22Rv1 (cell line): ENCODE measurements at regions not wholly inside any gene's neighbourhood (a gene's known extent, or its start where the extent isn't known, plus 50 kb on each side); places are given as distances from the start of the nearest gene placed in this dataset.

Experiments used
- ZFX ChIP-seq: fragments of 450-650 bp; IDR thresholded peaks from 2 replicates; pipeline ENCODE4 v1.6.1; 2017; ENCODE audit warnings: antibody characterized with exemption, borderline replicate concordance
- TF ChIP-seq, protein P1 (sequence below): fragments of 450-650 bp; IDR thresholded peaks from 2 replicates; pipeline ENCODE4 v1.5.1; 2017; ENCODE audit warnings: mild to moderate bottlenecking

DNA sequence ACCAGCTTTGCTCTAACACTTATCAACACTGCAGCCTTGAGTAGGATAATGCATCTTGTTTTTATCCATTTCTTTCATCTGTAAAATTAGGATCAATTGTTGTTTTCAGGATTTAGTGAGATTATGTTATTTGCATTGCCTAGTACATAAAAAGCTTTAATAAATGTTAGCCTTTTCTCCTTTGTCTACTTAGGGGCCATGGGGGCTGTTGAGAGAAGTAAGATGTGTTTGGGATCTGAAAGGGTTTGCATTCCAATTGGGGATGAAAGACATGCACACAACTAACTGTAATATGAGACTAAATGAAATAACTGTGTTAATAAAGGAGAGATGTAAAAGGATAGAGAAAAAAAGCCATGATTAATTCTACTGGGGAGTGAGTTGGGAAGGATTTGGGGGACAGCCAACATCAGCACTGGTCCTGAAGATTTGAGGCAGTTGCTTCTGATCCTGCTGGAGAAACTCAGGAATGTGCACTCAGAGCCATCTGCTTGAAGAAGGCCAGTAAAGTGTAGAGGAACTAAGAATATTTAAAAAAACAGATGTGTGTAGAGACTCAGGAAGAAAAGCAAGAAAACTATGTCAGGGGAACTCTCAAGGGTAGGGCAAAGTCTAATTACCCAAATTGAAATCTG is 236.3 kb downstream of the OLFM4 start:
- TF ChIP-seq, protein P1, sequence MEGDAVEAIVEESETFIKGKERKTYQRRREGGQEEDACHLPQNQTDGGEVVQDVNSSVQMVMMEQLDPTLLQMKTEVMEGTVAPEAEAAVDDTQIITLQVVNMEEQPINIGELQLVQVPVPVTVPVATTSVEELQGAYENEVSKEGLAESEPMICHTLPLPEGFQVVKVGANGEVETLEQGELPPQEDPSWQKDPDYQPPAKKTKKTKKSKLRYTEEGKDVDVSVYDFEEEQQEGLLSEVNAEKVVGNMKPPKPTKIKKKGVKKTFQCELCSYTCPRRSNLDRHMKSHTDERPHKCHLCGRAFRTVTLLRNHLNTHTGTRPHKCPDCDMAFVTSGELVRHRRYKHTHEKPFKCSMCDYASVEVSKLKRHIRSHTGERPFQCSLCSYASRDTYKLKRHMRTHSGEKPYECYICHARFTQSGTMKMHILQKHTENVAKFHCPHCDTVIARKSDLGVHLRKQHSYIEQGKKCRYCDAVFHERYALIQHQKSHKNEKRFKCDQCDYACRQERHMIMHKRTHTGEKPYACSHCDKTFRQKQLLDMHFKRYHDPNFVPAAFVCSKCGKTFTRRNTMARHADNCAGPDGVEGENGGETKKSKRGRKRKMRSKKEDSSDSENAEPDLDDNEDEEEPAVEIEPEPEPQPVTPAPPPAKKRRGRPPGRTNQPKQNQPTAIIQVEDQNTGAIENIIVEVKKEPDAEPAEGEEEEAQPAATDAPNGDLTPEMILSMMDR, result no peak
- no peak for TF ChIP-seq ZFX
